ENCODE measurements at regions not wholly inside any gene's neighbourhood (a gene's known extent, or its start where the extent isn't known, plus 50 kb on each side); places are given as distances from the start of the nearest gene placed in this dataset.

DNA sequence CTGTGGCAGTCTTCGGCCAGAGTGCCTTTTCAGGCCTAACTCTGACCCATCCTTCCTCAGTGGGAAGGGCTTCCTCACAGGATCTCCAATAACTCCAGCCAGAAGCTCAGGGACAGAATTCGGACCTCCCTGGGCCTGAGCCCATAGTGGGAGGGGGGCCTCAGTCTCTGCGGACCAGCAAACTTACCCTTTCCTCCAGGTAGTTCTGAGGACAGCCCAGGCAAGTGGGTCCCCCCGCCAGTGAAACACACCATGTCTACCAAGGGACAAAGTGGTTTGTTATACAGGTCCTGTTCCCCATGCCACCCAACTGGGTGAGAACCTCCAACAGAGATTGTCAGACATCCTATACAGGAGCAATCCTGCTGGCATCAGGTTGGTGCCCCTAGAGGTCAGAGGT lies 350.4 kb downstream of the RAB28 start:
- no peak for TF ChIP-seq CTCF (IDR thresholded peaks at IDR 0.05; ENCODE audit: low read depth, low read length, missing control alignments)
- no peak overlapping the region for H3K4me3 ChIP-seq (replicated peaks; ENCODE audit: low read depth, low read length)
- DNase-seq (ENCODE audit: extremely low read depth, low read depth) = no peak

DNA sequence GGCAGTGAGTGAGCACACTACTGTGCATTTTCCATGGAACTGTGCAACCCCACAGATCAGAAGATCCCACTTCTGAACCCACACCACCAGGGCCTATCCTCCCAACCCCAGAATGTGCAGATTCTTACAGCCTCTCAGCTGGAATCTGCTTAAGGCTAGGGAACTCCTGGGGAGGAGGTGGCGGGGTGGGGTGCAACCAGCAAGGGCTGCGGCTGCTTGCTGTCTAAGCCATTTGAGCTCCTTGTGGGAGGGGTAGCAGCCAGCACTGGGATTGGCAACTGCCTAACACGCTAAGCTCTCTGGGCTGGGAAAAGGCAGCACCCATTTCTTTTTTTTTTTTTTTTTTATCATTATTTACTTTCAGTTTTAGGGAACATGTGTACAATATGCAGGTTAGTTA lies 353.3 kb downstream of the RAB28 start:
- DNase-seq (ENCODE audit: extremely low read depth, low read depth) = no peak
- TF ChIP-seq CTCF (IDR thresholded peaks at IDR 0.05; ENCODE audit: low read depth, low read length, missing control alignments) = no peak
- H3K4me3 ChIP-seq (replicated peaks; ENCODE audit: low read depth, low read length) = no peak overlapping the region

- DNase-seq (ENCODE audit: extremely low read depth, low read depth) = no peak
- no peak overlapping the region for H3K4me3 ChIP-seq (replicated peaks; ENCODE audit: low read depth, low read length)
- no peak for TF ChIP-seq CTCF (IDR thresholded peaks at IDR 0.05; ENCODE audit: low read depth, low read length, missing control alignments)
Measured at GRCh38 chr4:13129095-13129494, 355.0 kb downstream of the RAB28 start.

GRCh38 chr4:13126976-13127910 lies 356.9 kb downstream of the RAB28 start:
- DNase-seq (ENCODE audit: extremely low read depth, low read depth) = no peak
- TF ChIP-seq CTCF (IDR thresholded peaks at IDR 0.05; ENCODE audit: low read depth, low read length, missing control alignments) = no peak

DNA sequence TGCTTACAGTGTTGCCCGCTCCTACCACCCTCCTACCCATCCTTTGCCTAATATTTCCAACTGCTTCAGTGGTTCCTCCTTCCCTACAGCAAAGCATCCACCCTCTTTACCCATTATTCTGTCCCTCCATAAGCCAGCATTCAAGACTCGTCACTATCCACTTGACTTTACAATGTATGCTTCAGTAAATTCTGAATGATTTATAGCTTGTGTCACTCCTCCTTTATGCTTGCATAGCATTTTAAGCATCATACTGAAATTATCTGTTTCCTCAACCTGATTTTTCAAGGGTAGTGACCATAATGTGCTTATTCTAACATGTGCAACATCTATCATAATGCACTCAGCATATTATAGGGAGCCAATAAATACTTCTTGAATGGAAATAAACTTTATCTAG lies 365.5 kb downstream of the RAB28 start:
- H3K4me3 ChIP-seq (replicated peaks; ENCODE audit: low read depth, low read length) = no peak overlapping the region
- DNase-seq (ENCODE audit: extremely low read depth, low read depth) = no peak
- TF ChIP-seq CTCF (IDR thresholded peaks at IDR 0.05; ENCODE audit: low read depth, low read length, missing control alignments) = no peak

More at GRCh38 chr4:13126976-13127910, 356.9 kb downstream of the RAB28 start:
- H3K4me3 ChIP-seq (replicated peaks; ENCODE audit: low read depth, low read length) = no peak overlapping the region

DNA sequence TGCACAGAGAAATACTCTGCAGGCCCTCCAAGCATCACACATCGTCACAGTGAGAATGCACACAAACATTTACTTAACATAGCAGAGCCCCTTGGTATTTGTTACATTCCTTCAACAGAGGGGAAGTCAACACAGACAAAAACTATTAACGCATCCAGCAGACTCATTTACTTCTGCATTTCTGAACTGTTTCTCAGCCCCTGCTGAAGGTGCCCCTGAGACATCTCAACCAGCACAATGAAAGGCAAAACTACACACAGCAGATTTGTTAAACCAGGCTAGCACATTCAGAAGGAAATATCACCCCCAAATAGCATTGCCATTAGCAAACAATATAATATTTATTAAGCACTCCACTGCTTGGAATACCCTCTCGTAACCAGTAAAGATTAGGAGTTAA lies 367.0 kb downstream of the RAB28 start:
- H3K4me3 ChIP-seq (replicated peaks; ENCODE audit: low read depth, low read length) = no peak overlapping the region
- TF ChIP-seq CTCF (IDR thresholded peaks at IDR 0.05; ENCODE audit: low read depth, low read length, missing control alignments) = no peak
- DNase-seq (ENCODE audit: extremely low read depth, low read depth) = no peak

Data from HFF-Myc (cell line).